GM12875 (cell line): ENCODE measurements at regions not wholly inside any gene's neighbourhood (a gene's known extent, or its start where the extent isn't known, plus 50 kb on each side); places are given as distances from the start of the nearest gene placed in this dataset.

ENCODE experiments used
- H3K4me3 ChIP-seq: one replicate; pipeline ENCODE4 v1.5.1; 2011; ENCODE audit warnings: low read depth, low read length, control low read depth
- CTCF ChIP-seq: IDR thresholded peaks from 2 replicates; pipeline ENCODE4 v1.5.1; 2011; ENCODE audit warnings: low read depth, mild to moderate bottlenecking, control low read depth, inconsistent platforms, low read length, moderate library complexity, borderline replicate concordance; ENCODE audit not compliant: insufficient read depth

GRCh38 chr1:82844911-82845827, 1044.4 kb downstream of the ADGRL2 start:
- TF ChIP-seq CTCF: no peak
- H3K4me3 ChIP-seq: no peak overlapping the region

DNA sequence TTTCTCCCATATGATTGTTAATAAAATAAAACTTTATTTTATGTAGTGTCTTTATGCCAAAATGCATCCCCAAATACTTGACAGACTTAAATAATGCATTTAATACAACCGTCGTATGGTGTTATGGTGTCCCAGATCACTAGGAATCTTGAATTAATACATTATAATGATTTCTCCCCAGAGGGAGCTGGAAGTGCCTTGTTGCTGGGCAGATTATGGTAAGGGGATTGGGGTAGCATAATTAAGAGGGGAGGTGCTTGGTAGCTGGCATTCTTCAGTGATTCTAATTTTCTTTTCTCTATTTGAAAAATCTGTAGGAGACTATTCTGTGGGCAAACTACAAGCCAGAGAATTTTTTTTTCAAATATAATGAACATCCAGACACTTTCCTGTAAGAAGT, 1043.7 kb downstream of the ADGRL2 start:
- no peak for TF ChIP-seq CTCF

DNA sequence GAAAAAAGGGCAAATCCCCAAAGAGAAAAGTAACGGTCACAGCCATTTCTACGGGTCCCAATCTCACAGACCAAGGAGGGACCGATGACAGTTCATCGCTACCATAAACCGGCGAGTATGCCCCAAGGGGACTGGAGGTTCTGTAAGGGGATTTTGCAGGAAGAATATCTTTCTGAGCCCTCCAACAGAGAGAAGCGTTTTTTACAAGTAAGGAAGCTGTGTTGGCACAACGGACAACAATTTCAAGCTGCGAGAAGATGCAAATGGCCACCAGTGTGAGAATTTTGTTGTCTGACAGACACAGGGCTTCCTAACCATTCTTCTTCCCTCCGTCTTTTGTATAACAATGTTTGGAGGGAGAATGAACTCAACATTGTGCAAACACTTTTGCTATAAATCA, 1043.1 kb downstream of the ADGRL2 start:
- TF ChIP-seq CTCF: no peak
- no peak overlapping the region for H3K4me3 ChIP-seq

More for the DNA sequence above, 1043.7 kb downstream of the ADGRL2 start:
- no peak overlapping the region for H3K4me3 ChIP-seq

DNA sequence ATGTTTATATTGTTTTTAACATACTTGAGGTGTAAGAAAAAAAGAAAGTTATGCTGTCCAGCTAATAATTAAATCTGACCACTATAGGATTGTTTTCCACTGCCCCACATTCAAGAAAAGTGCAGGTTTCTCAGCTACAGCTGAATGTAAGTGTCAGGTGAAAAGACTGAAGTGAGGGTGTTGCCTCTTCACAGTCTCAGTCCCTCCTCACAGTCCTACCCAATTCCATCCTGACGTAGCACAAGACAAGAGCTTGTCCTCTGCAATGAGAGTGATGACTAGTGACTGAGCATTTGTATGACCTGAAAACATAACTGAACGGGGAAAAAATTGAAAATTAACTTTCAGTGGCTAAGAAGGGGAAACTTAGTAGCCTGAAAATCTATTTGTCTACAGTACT, 1039.5 kb downstream of the ADGRL2 start:
- no peak overlapping the region for H3K4me3 ChIP-seq
- no peak for TF ChIP-seq CTCF

- TF ChIP-seq CTCF: no peak
- no peak overlapping the region for H3K4me3 ChIP-seq
Observed at GRCh38 chr1:82837766-82838465, 1037.2 kb downstream of the ADGRL2 start.

GRCh38 chr1:82836973-82837680, 1036.4 kb downstream of the ADGRL2 start:
- no peak overlapping the region for H3K4me3 ChIP-seq
- TF ChIP-seq CTCF: no peak
